ENCODE measurements at regions not wholly inside any gene's neighbourhood (a gene's known extent, or its start where the extent isn't known, plus 50 kb on each side); places are given as distances from the start of the nearest gene placed in this dataset.

DNA sequence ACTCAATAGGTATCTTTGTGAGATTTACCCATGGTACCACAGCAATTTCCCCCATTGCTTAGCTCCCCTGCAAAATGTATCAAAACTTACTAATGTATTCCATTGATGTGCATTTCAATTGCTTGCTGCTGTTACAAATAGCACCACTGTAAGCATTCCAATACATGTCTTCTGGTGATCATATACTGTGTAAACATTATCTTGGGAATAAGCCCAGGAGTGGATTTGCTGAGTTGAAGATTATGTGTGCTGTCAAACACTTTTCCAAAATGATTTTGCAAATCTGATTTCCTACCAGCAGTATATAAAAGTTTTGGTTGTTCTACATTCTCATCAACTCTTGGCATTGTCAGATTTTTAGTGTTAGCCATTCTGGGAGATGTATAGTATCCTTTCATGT lies 141.0 kb upstream of the KCTD3 start:
- TF ChIP-seq, protein P1, sequence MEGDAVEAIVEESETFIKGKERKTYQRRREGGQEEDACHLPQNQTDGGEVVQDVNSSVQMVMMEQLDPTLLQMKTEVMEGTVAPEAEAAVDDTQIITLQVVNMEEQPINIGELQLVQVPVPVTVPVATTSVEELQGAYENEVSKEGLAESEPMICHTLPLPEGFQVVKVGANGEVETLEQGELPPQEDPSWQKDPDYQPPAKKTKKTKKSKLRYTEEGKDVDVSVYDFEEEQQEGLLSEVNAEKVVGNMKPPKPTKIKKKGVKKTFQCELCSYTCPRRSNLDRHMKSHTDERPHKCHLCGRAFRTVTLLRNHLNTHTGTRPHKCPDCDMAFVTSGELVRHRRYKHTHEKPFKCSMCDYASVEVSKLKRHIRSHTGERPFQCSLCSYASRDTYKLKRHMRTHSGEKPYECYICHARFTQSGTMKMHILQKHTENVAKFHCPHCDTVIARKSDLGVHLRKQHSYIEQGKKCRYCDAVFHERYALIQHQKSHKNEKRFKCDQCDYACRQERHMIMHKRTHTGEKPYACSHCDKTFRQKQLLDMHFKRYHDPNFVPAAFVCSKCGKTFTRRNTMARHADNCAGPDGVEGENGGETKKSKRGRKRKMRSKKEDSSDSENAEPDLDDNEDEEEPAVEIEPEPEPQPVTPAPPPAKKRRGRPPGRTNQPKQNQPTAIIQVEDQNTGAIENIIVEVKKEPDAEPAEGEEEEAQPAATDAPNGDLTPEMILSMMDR (conservative IDR thresholded peaks at IDR 0.05 in 1 of 2, IDR thresholded peaks at IDR 0.05 in 1 of 2; ENCODE audit: extremely low read depth in 1 of 2, insufficient read depth in 1 of 2, low read depth in 1 of 2, low read length in 2 of 2) = no peak
- TF ChIP-seq EZH2 (IDR thresholded peaks at IDR 0.05; ENCODE audit: borderline replicate concordance, low read length) = no peak
